Kidney epithelial cell (primary cell): ENCODE measurements at regions not wholly inside any gene's neighbourhood (a gene's known extent, or its start where the extent isn't known, plus 50 kb on each side); places are given as distances from the start of the nearest gene placed in this dataset.
"Not testable (repeated sequence)": the region's sequence is repeated elsewhere in the genome, so short reads cannot be mapped to it uniquely, and the experiment has no call there.

Experiments
- DNase-seq: peaks from one replicate; pipeline ENCODE4 v3.0.0-alpha.2; 2010; ENCODE audit warnings: low read depth
- H3K27me3 ChIP-seq: 2 replicates; pipeline ENCODE4 v1.6.0; 2011; ENCODE audit warnings: low read length; ENCODE audit not compliant: control insufficient read depth, insufficient read depth
- H3K36me3 ChIP-seq: 2 replicates; pipeline ENCODE4 v1.5.1; 2011; ENCODE audit warnings: low read length; ENCODE audit not compliant: control insufficient read depth, insufficient read depth
- H3K4me3 ChIP-seq: 2 replicates; pipeline ENCODE4 v1.5.1; 2011; ENCODE audit warnings: low read depth, mild to moderate bottlenecking, control low read depth, low read length
- TF ChIP-seq, protein P1 (sequence below): IDR thresholded peaks from 2 replicates; pipeline ENCODE4 v1.5.1; 2011; ENCODE audit warnings: mild to moderate bottlenecking, moderate library complexity, low read length, control low read depth, inconsistent platforms; ENCODE audit not compliant: insufficient read depth, poor library complexity, severe bottlenecking

GRCh38 chr4:84145176-84145575 lies 353.9 kb downstream of the NKX6-1 start:
- no peak for DNase-seq
- H3K4me3 ChIP-seq, result no peak overlapping the region
- no peaks in the 10 kb centered on the region for H3K36me3 ChIP-seq
- TF ChIP-seq, protein P1, sequence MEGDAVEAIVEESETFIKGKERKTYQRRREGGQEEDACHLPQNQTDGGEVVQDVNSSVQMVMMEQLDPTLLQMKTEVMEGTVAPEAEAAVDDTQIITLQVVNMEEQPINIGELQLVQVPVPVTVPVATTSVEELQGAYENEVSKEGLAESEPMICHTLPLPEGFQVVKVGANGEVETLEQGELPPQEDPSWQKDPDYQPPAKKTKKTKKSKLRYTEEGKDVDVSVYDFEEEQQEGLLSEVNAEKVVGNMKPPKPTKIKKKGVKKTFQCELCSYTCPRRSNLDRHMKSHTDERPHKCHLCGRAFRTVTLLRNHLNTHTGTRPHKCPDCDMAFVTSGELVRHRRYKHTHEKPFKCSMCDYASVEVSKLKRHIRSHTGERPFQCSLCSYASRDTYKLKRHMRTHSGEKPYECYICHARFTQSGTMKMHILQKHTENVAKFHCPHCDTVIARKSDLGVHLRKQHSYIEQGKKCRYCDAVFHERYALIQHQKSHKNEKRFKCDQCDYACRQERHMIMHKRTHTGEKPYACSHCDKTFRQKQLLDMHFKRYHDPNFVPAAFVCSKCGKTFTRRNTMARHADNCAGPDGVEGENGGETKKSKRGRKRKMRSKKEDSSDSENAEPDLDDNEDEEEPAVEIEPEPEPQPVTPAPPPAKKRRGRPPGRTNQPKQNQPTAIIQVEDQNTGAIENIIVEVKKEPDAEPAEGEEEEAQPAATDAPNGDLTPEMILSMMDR, result no peak
- no peaks in the 10 kb centered on the region for H3K27me3 ChIP-seq

GRCh38 chr4:84126911-84127310 lies 372.2 kb downstream of the NKX6-1 start:
- DNase-seq, H3K4me3 ChIP-seq, H3K36me3 ChIP-seq: not testable (repeated sequence)

GRCh38 chr4:84126061-84126787 lies 372.9 kb downstream of the NKX6-1 start:
- no peaks in the 10 kb centered on the region for H3K36me3 ChIP-seq
- DNase-seq, result no peak
- TF ChIP-seq, protein P1, result no peak
- no peak overlapping the region for H3K4me3 ChIP-seq
- no peaks in the 10 kb centered on the region for H3K27me3 ChIP-seq

More at GRCh38 chr4:84126911-84127310, 372.2 kb downstream of the NKX6-1 start:
- H3K27me3 ChIP-seq, result not testable (repeated sequence)

DNA sequence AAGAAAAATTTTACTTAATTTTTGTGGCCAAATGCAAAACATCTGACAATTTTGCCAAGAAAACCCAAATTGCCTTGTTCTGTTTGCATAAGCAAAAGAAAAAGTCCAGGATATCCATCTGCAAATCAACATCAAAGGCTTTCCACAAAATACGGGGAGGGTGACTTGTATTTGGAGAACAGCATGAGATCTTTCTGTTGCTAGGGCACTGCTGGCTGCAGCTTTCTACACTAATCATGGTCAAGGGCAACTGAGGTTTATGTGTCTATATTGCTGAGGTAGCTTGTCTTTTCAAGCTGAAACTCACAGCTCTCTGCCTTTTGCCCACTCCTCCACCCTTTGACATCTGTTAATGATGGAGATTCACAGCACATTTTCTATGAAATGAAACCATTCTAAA lies 389.1 kb downstream of the NKX6-1 start:
- DNase-seq, result no peak
- TF ChIP-seq, protein P1, result no peak
- Histone ChIP-seq H3K36me3 (no peaks in the 10 kb centered on the region), H3K27me3 (no peaks in the 10 kb centered on the region), H3K4me3 (no peak overlapping the region)

DNA sequence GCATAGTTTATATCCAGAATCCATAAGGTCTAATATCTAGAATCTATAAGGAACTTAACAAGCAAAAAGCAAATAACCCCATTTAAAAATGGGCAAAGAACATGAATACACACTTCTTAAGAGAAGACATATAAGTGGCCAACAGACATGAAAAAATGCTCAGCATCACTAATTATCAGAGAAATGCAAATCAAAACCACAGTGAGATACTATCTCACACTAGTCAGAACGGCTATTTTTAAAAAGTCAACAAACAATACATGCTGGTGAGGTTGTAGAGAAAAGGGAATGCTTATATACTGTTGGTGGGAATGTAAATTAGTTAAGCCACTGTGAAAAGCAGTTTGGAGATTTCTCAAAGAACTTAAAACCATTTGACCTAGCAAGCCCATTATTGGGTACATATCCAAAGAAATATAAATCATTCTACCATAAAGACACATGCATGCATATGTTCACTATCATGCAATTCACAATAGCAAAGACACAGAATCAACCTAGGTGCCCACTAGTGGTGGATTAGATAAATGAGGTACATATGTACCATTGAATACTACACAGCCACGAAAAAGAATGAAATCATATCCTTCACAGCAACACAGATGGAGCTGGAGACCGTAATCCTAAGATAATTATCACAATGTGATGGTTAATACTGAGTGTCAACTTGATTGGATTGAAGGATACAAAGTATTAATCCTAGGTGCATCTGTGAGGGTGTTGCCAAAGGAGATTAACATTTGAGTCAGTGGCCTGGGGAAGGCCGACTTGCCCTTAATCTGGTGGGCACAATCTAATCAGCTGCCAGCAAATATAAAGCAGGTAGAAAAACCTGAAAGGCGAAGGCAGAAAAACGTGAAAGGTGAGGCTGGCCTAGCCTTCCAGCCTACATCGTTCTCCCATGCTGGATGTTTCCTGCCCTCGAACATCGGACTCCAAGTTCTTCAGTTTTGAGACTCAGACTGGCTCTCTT lies 397.2 kb downstream of the NKX6-1 start:
- DNase-seq, H3K4me3 ChIP-seq, H3K36me3 ChIP-seq, H3K27me3 ChIP-seq: not testable (repeated sequence)

DNA sequence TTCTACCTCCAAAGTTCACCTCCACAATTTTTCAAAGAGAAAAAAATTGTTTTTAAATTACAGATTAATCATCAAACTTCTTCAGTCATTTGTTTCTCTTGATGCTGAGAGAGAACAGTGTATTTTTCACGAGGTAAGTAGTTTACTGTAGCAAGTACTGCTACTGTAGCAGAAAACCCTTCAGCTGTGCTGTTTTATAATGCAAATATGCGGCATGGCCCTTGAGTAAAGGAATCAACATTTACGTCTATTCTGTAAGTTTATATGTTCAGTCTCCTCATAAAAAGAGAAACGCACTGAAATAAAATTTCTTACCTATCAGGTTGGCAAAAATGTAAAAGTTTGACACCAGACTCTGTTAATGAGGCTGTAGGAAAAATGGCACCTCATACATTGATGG lies 399.0 kb downstream of the NKX6-1 start:
- DNase-seq, result no peak
- TF ChIP-seq, protein P1, result no peak
- Histone ChIP-seq H3K36me3 (no peaks in the 10 kb centered on the region), H3K27me3 (no peaks in the 10 kb centered on the region), H3K4me3 (no peak overlapping the region)

DNA sequence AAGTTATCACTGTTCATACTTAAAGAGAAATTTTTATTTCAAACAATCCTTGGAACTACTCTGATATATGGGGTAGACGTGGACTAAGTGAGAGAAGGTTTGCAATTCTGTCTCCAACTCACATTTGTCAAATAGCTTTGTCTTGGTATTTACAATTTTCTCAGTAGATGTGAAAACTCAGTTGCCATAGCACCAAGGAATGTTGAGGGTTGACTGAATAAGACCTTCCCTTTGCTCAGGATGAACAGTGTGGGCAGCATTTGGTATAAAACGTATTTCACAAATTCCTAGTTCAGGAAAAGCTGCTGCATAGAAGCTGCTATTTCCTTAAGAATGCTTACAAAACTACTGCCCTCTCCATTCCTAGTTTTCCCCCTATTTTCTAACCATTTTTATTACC lies 399.5 kb downstream of the NKX6-1 start:
- Histone ChIP-seq H3K36me3 (no peaks in the 10 kb centered on the region), H3K4me3 (no peak overlapping the region), H3K27me3 (no peaks in the 10 kb centered on the region)
- TF ChIP-seq, protein P1, result no peak
- DNase-seq, result no peak
